Activated B cell treated with CpG ODN at 0.5 μM for 24 hours (primary cell): ENCODE measurements at regions not wholly inside any gene's neighbourhood (a gene's known extent, or its start where the extent isn't known, plus 50 kb on each side); places are given as distances from the start of the nearest gene placed in this dataset.

Source experiments
- ATAC-seq: fragments of 200-7000 bp; cut with Tn5 transposase; one replicate; pipeline ENCODE4 v1.10.0; 2021; ENCODE audit warnings: low read depth, mild to moderate bottlenecking, moderate library complexity
- CTCF ChIA-PET: fragments of 350-600 bp; sonication (Branson Sonifier 250); formaldehyde crosslinking; loops from one replicate; lab custom pipeline; 2021; ENCODE audit warnings: antibody characterized with exemption; lab: Charles Lee
- POLR2A ChIA-PET: fragments of 350-600 bp; sonication (Branson Sonifier 250); formaldehyde crosslinking; loops from one replicate; lab custom pipeline; 2021; ENCODE audit warnings: antibody characterized with exemption; lab: Charles Lee
- DNase-seq: peaks from one replicate; pipeline ENCODE4 v3.0.0; 2022
- H3K27ac Mint-ChIP-seq: one replicate; pipeline ENCODE4 v1.8.0; 2020; ENCODE audit warnings: mixed read lengths
- H3K27me3 Mint-ChIP-seq: one replicate; pipeline ENCODE4 v1.8.0; 2021; ENCODE audit warnings: mixed read lengths
- H3K36me3 Mint-ChIP-seq: one replicate; pipeline ENCODE4 v1.8.0; 2021; ENCODE audit warnings: low read depth, mixed read lengths
- H3K4me1 Mint-ChIP-seq: one replicate; pipeline ENCODE4 v1.8.0; 2021; ENCODE audit warnings: mixed read lengths
- H3K4me3 Mint-ChIP-seq: one replicate; pipeline ENCODE4 v1.8.0; 2020; ENCODE audit warnings: mild to moderate bottlenecking, mixed read lengths
- H3K9me3 Mint-ChIP-seq: one replicate; pipeline ENCODE4 v1.8.0; 2020; ENCODE audit warnings: mixed read lengths
- CTCF ChIP-seq: fragments of 200-600 bp; IDR thresholded peaks from one replicate; pipeline ENCODE4 v1.8.0; 2022; ENCODE audit warnings: antibody characterized with exemption, mild to moderate bottlenecking
- intact Hi-C: fragments of 100-400 bp; cut with micrococcal nuclease; formaldehyde crosslinking; loops from one replicate; pipeline ENCODE4 v1.15.1; 2024

- no peak for TF ChIP-seq CTCF
- Mint-ChIP-seq H3K4me3 (no peak overlapping the region), H3K27me3 (no peaks in the 10 kb centered on the region), H3K4me1 (no peaks in the 10 kb centered on the region), H3K36me3 (no peaks in the 10 kb centered on the region), H3K9me3 (peaks cover 8% of the 10 kb centered on the region), H3K27ac (no peak overlapping the region)
- ATAC-seq (no peak), DNase-seq (no peak)
- ChIA-PET CTCF (no interaction called here), POLR2A (no interaction called here)
- intact Hi-C loops: no loop called here
Measured at GRCh38 chr2:76044701-76045100, 334.0 kb upstream of the GCFC2 start.

- POLR2A ChIA-PET: no interaction called here
- intact Hi-C loops: no loop called here
Measured at GRCh38 chr2:76039505-76039904, 328.8 kb upstream of the GCFC2 start.

GRCh38 chr2:76027761-76028160 is 317.0 kb upstream of the GCFC2 start:
- no peak for ATAC-seq
- intact Hi-C loops: no loop called here
- Mint-ChIP-seq H3K9me3 (peaks cover 28% of the 10 kb centered on the region), H3K27me3 (no peaks in the 10 kb centered on the region), H3K36me3 (no peaks in the 10 kb centered on the region), H3K4me1 (no peaks in the 10 kb centered on the region), H3K4me3 (no peak overlapping the region), H3K27ac (no peak overlapping the region)
- POLR2A ChIA-PET: no interaction called here
- CTCF ChIA-PET: no interaction called here
- no peak for DNase-seq
- TF ChIP-seq CTCF: no peak

More at GRCh38 chr2:76039505-76039904, 328.8 kb upstream of the GCFC2 start:
- Mint-ChIP-seq H3K36me3 (no peaks in the 10 kb centered on the region), H3K9me3 (no peaks in the 10 kb centered on the region), H3K4me1 (no peaks in the 10 kb centered on the region), H3K27me3 (no peaks in the 10 kb centered on the region), H3K27ac (no peak overlapping the region), H3K4me3 (no peak overlapping the region)
- CTCF ChIA-PET: no interaction called here
- DNase-seq (no peak), ATAC-seq (no peak)
- no peak for TF ChIP-seq CTCF

DNA sequence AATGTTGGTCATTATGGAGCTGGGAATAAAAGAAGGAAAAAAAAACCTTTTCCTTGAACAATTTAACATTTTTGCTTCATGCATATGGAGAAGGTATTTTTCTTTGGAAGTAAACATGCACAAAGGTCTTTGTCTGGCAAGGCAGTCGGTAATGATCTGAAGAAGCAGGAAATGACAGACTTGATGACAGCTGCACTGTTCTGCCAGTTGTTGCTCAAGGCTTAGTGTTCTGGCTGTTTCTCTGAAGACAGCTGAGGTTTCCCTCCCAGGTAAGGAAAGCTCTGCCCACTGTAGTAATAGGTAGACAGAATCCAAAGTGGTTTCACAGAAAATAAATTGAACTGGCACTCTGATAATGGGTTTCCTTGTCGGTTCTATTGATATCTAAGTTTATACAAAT is 308.4 kb upstream of the GCFC2 start:
- DNase-seq (no peak), ATAC-seq (no peak)
- H3K4me3 Mint-ChIP-seq: no peak overlapping the region
- H3K27me3 Mint-ChIP-seq: no peaks in the 10 kb centered on the region
- POLR2A ChIA-PET: no interaction called here
- intact Hi-C loops: no loop called here
- H3K4me1 Mint-ChIP-seq: no peaks in the 10 kb centered on the region
- TF ChIP-seq CTCF: no peak
- H3K27ac Mint-ChIP-seq: no peak overlapping the region
- CTCF ChIA-PET: no interaction called here
- no peaks in the 10 kb centered on the region for H3K36me3 Mint-ChIP-seq
- H3K9me3 Mint-ChIP-seq: peaks cover 5% of the 10 kb centered on the region

- H3K4me3 Mint-ChIP-seq: no peak overlapping the region
- no peaks in the 10 kb centered on the region for H3K27me3 Mint-ChIP-seq
- H3K4me1 Mint-ChIP-seq: no peaks in the 10 kb centered on the region
- ChIA-PET POLR2A (no interaction called here), CTCF (no interaction called here)
- no peak for TF ChIP-seq CTCF
- no peak overlapping the region for H3K27ac Mint-ChIP-seq
- DNase-seq (no peak), ATAC-seq (no peak)
- H3K36me3 Mint-ChIP-seq: no peaks in the 10 kb centered on the region
- intact Hi-C loops: no loop called here
- no peaks in the 10 kb centered on the region for H3K9me3 Mint-ChIP-seq
Measured at GRCh38 chr2:76009484-76009883, 298.8 kb upstream of the GCFC2 start.
